Sigmoid colon (tissue), 6 donors: ENCODE measurements at regions not wholly inside any gene's neighbourhood (a gene's known extent, or its start where the extent isn't known, plus 50 kb on each side); places are given as distances from the start of the nearest gene placed in this dataset.

ENCODE experiments used
- DNase-seq: peaks from one replicate; pipeline ENCODE4 v3.0.0-alpha.2; 2019
- H3K27ac ChIP-seq, 4 donors: fragments of 200-600 bp; sonication (generic); one replicate each; pipeline ENCODE4 v1.5.1; 2016 to 2019; ENCODE audit warnings: mild to moderate bottlenecking in 1 of 4
- H3K27me3 ChIP-seq, 3 donors: fragments of 200-600 bp; sonication (generic); one replicate each; pipeline ENCODE4 v1.5.1; 2019; ENCODE audit warnings: mild to moderate bottlenecking in 1 of 3
- H3K36me3 ChIP-seq, 4 donors: fragments of 200-600 bp; sonication (generic); one replicate each; pipeline ENCODE4 v1.5.1; 2016 to 2019
- H3K4me1 ChIP-seq, 4 donors: fragments of 200-600 bp; sonication (generic); one replicate each; pipeline ENCODE4 v1.5.1; 2017 to 2019
- H3K4me3 ChIP-seq, 4 donors: fragments of 200-600 bp; sonication (generic); one replicate each; pipeline ENCODE4 v1.5.1; 2017 to 2019; ENCODE audit warnings: mild to moderate bottlenecking in 2 of 4, moderate library complexity in 1 of 4
- H3K9me3 ChIP-seq, 4 donors: fragments of 200-600 bp in 3 of 4; sonication (generic) in 3 of 4; one replicate each; pipeline versions ENCODE4 v1.5.1 to v1.6.1; 2013 to 2019
- CTCF ChIP-seq, 4 experiments: fragments of 450-650 bp in 3 of 4; fragments of 200-600 bp in 1 of 4; IDR thresholded peaks; one replicate each; pipeline ENCODE4 v1.5.1; 2016 to 2019; ENCODE audit warnings: antibody characterized with exemption in 4 of 4, mild to moderate bottlenecking in 3 of 4, moderate library complexity in 2 of 4
- EP300 ChIP-seq, 4 donors: sonication (generic); formaldehyde crosslinking; IDR thresholded peaks; one replicate each; pipeline ENCODE4 v1.6.1; 2017; ENCODE audit warnings: antibody characterized with exemption in 4 of 4
- POLR2A ChIP-seq, 2 donors: fragments of 450-650 bp; IDR thresholded peaks; one replicate each; pipeline ENCODE4 v1.6.1; 2016; ENCODE audit warnings: antibody characterized with exemption in 2 of 2, mild to moderate bottlenecking in 2 of 2, moderate library complexity in 2 of 2
- POLR2AphosphoS5 ChIP-seq, 4 donors: sonication (generic); formaldehyde crosslinking; IDR thresholded peaks; one replicate each; pipeline ENCODE4 v1.6.1; 2017; ENCODE audit warnings: antibody characterized with exemption in 4 of 4
- WGBS, 2 donors: extraction: QIAGEN DNeasy Blood & Tissue Kit; methylation state at CpG; one replicate each; pipeline ENCODE4 v1.1.7; 2013; 5-methylcytosine and 5-hydroxymethylcytosine counted together
- intact Hi-C: fragments of 100-400 bp; cut with DNase I; formaldehyde crosslinking; loops from one replicate; pipeline ENCODE4 v1.15.1; 2023
- donor health status: healthy with polysubstance abuse.
- donor health status: healthy.

- intact Hi-C loops = no loop called here
- H3K4me3 ChIP-seq = no peak overlapping the region
- peaks cover 0 to 6% (median 3%) of the 10 kb centered on the region in 4 donors for H3K9me3 ChIP-seq
- TF ChIP-seq CTCF (IDR thresholded peaks at IDR 0.05) (no peak), POLR2A (IDR thresholded peaks at IDR 0.05) (no peak), EP300 (IDR thresholded peaks at IDR 0.05) (no peak)
- no peak overlapping the region for H3K27ac ChIP-seq
- WGBS, 2 donors = 91% methylated on average over 6 of the region's 6 CpGs
- no peaks in the 10 kb centered on the region for H3K36me3 ChIP-seq
- no peaks in the 10 kb centered on the region for H3K27me3 ChIP-seq
- H3K4me1 ChIP-seq = no peaks in the 10 kb centered on the region
- no peak for DNase-seq
Observed at GRCh38 chr2:234733093-234733489, 218.7 kb upstream of the SH3BP4 start.

- no peak overlapping the region for H3K27ac ChIP-seq
- no peaks in the 10 kb centered on the region for H3K36me3 ChIP-seq
- 91 to 93% methylated on average over 3 of the region's 3 CpGs for WGBS, 2 donors
- TF ChIP-seq POLR2AphosphoS5 (IDR thresholded peaks at IDR 0.05) (no peak), CTCF (IDR thresholded peaks at IDR 0.05) (no peak), POLR2A (IDR thresholded peaks at IDR 0.05) (no peak), EP300 (IDR thresholded peaks at IDR 0.05) (no peak)
- H3K4me3 ChIP-seq = no peak overlapping the region
- no peaks in the 10 kb centered on the region for H3K27me3 ChIP-seq
- H3K9me3 ChIP-seq = peaks cover 0 to 6% (median 3%) of the 10 kb centered on the region in 4 donors
- no peak for DNase-seq
- intact Hi-C loops = no loop called here
- H3K4me1 ChIP-seq = no peaks in the 10 kb centered on the region
Observed at GRCh38 chr2:234732404-234733092, 219.3 kb upstream of the SH3BP4 start.

GRCh38 chr2:234731236-234731635 lies 220.6 kb upstream of the SH3BP4 start:
- Histone ChIP-seq H3K27me3 (no peaks in the 10 kb centered on the region), H3K36me3 (no peaks in the 10 kb centered on the region), H3K4me3 (no peak overlapping the region), H3K9me3 (peaks cover 0 to 6% (median 3%) of the 10 kb centered on the region in 4 donors), H3K27ac (no peak overlapping the region), H3K4me1 (no peaks in the 10 kb centered on the region)
- DNase-seq = no peak
- TF ChIP-seq CTCF (IDR thresholded peaks at IDR 0.05) (no peak), EP300 (IDR thresholded peaks at IDR 0.05) (no peak), POLR2AphosphoS5 (IDR thresholded peaks at IDR 0.05) (no peak), POLR2A (IDR thresholded peaks at IDR 0.05) (no peak)
- intact Hi-C loops = no loop called here
- WGBS, 2 donors = 94 to 96% methylated on average over 6 of the region's 6 CpGs

GRCh38 chr2:234730066-234730640 lies 221.7 kb upstream of the SH3BP4 start:
- Histone ChIP-seq H3K36me3 (no peaks in the 10 kb centered on the region), H3K4me3 (no peak overlapping the region), H3K27me3 (no peaks in the 10 kb centered on the region), H3K27ac (no peak overlapping the region), H3K4me1 (no peaks in the 10 kb centered on the region), H3K9me3 (peaks cover 0 to 4% (median under 1%) of the 10 kb centered on the region in 4 donors)
- intact Hi-C loops = no loop called here
- 77 to 86% methylated on average over 9 of the region's 9 CpGs for whole genome bisulfite sequencing, 2 donors
- DNase-seq = no peak
- no peak for TF ChIP-seq CTCF (IDR thresholded peaks at IDR 0.05)
- TF ChIP-seq POLR2A (IDR thresholded peaks at IDR 0.05) = no peak
- TF ChIP-seq POLR2AphosphoS5 (IDR thresholded peaks at IDR 0.05) = no peak
- no peak for TF ChIP-seq EP300 (IDR thresholded peaks at IDR 0.05)
